GM21825 (cell line): ENCODE measurements at regions not wholly inside any gene's neighbourhood (a gene's known extent, or its start where the extent isn't known, plus 50 kb on each side); places are given as distances from the start of the nearest gene placed in this dataset.
"Not testable (repeated sequence)": the region's sequence is repeated elsewhere in the genome, so short reads cannot be mapped to it uniquely, and the experiment has no call there.

Experiments used
- ATAC-seq: cut with Tn5 transposase; IDR thresholded peaks from one replicate; pipeline ENCODE4 v1.9.1; 2021; ENCODE audit warnings: mild to moderate bottlenecking, moderate library complexity; ENCODE audit not compliant: unreplicated experiment

- no peak for ATAC-seq
These were observed 275.3 kb upstream of the SLC14A2 start for GRCh38 chr18:45339810-45340550.

- no peak for ATAC-seq
These were observed 274.4 kb upstream of the SLC14A2 start for GRCh38 chr18:45340884-45341283.

- no peak for ATAC-seq
These were observed 273.8 kb upstream of the SLC14A2 start for GRCh38 chr18:45341454-45341853.

GRCh38 chr18:45342166-45342565, 273.1 kb upstream of the SLC14A2 start:
- ATAC-seq = no peak

GRCh38 chr18:45342653-45343052, 272.6 kb upstream of the SLC14A2 start:
- ATAC-seq = no peak

GRCh38 chr18:45343365-45343764, 271.9 kb upstream of the SLC14A2 start:
- ATAC-seq = no peak

- not testable (repeated sequence) for ATAC-seq
These were observed 270.6 kb upstream of the SLC14A2 start for GRCh38 chr18:45344680-45345079.

- no peak for ATAC-seq
These were observed 266.3 kb upstream of the SLC14A2 start for GRCh38 chr18:45349019-45349418.

- ATAC-seq = no peak
These were observed 265.8 kb upstream of the SLC14A2 start for GRCh38 chr18:45349467-45349866.

- ATAC-seq = no peak
These were observed 264.7 kb upstream of the SLC14A2 start for GRCh38 chr18:45350404-45351156.

GRCh38 chr18:45352874-45353273, 262.4 kb upstream of the SLC14A2 start:
- ATAC-seq = no peak

- ATAC-seq = no peak
These were observed 261.7 kb upstream of the SLC14A2 start for GRCh38 chr18:45353530-45353929.

GRCh38 chr18:45355944-45356520, 259.2 kb upstream of the SLC14A2 start:
- no peak for ATAC-seq

GRCh38 chr18:45357686-45358470, 257.4 kb upstream of the SLC14A2 start:
- ATAC-seq = no peak

- no peak for ATAC-seq
These were observed 255.8 kb upstream of the SLC14A2 start for GRCh38 chr18:45359275-45360009.

- ATAC-seq = no peak
These were observed 254.0 kb upstream of the SLC14A2 start for GRCh38 chr18:45361125-45361851.

GRCh38 chr18:45363196-45363595, 252.1 kb upstream of the SLC14A2 start:
- no peak for ATAC-seq

GRCh38 chr18:45365835-45366234, 249.4 kb upstream of the SLC14A2 start:
- ATAC-seq = no peak

GRCh38 chr18:45370255-45371010, 244.8 kb upstream of the SLC14A2 start:
- ATAC-seq = no peak
